ENCODE measurements at regions not wholly inside any gene's neighbourhood (a gene's known extent, or its start where the extent isn't known, plus 50 kb on each side); places are given as distances from the start of the nearest gene placed in this dataset.

- Histone ChIP-seq H3K36me3 (no peaks in the 10 kb centered on the region), H3K27me3 (no peaks in the 10 kb centered on the region), H3K4me3 (no peak overlapping the region), H3K4me1 (peaks cover 0 to 13% (median 2%) of the 10 kb centered on the region in 4 donors), H3K9me3 (no peaks in the 10 kb centered on the region), H3K27ac (no peak overlapping the region)
- ATAC-seq (ENCODE audit: low FRiP score in 2 of 2), result no peak
- TF ChIP-seq POLR2AphosphoS5 (IDR thresholded peaks at IDR 0.05) (no peak), EP300 (IDR thresholded peaks at IDR 0.05) (no peak), CTCF (IDR thresholded peaks at IDR 0.05) (no peak), POLR2A (IDR thresholded peaks at IDR 0.05) (no peak)
- WGBS, 2 donors, result 79 to 91% methylated on average over 2 of the region's 2 CpGs
- DNase-seq, result no peak
Observed at GRCh38 chr4:157988641-157989040, 184.2 kb downstream of the GASK1B start.

- no peaks in the 10 kb centered on the region for H3K4me1 ChIP-seq
- WGBS, 2 donors, result 63% methylated on average over 4 of the region's 4 CpGs
- ATAC-seq (ENCODE audit: low FRiP score in 2 of 2) (no peak), DNase-seq (no peak)
- H3K9me3 ChIP-seq, result no peaks in the 10 kb centered on the region
- no peaks in the 10 kb centered on the region for H3K27me3 ChIP-seq
- H3K4me3 ChIP-seq, result no peak overlapping the region
- H3K27ac ChIP-seq, result no peak overlapping the region
- no peaks in the 10 kb centered on the region for H3K36me3 ChIP-seq
- no peak for TF ChIP-seq POLR2AphosphoS5 (IDR thresholded peaks at IDR 0.05)
- no peak for TF ChIP-seq POLR2A (IDR thresholded peaks at IDR 0.05)
- no peak for TF ChIP-seq CTCF (IDR thresholded peaks at IDR 0.05)
- TF ChIP-seq EP300 (IDR thresholded peaks at IDR 0.05), result no peak
Observed at GRCh38 chr4:157984285-157984911, 188.4 kb downstream of the GASK1B start.

- no peaks in the 10 kb centered on the region for H3K9me3 ChIP-seq
- ATAC-seq (ENCODE audit: low FRiP score in 2 of 2), result no peak
Observed at GRCh38 chr4:157983300-157983699, 189.5 kb downstream of the GASK1B start.

GRCh38 chr4:157980158-157980557 is 192.7 kb downstream of the GASK1B start:
- no peak for TF ChIP-seq EP300 (IDR thresholded peaks at IDR 0.05)
- no peak for TF ChIP-seq POLR2A (IDR thresholded peaks at IDR 0.05)
- TF ChIP-seq POLR2AphosphoS5 (IDR thresholded peaks at IDR 0.05), result no peak
- TF ChIP-seq CTCF (IDR thresholded peaks at IDR 0.05), result no peak
- H3K4me1 ChIP-seq, result peaks cover 0 to 3% (median 0%) of the 10 kb centered on the region in 4 donors
- H3K36me3 ChIP-seq, result no peaks in the 10 kb centered on the region
- no peak for DNase-seq
- no peaks in the 10 kb centered on the region for H3K9me3 ChIP-seq
- no peak for ATAC-seq (ENCODE audit: low FRiP score in 2 of 2)
- no peak overlapping the region for H3K4me3 ChIP-seq
- H3K27me3 ChIP-seq, result no peaks in the 10 kb centered on the region
- no peak overlapping the region for H3K27ac ChIP-seq

More at GRCh38 chr4:157983300-157983699, 189.5 kb downstream of the GASK1B start:
- H3K27me3 ChIP-seq, result no peaks in the 10 kb centered on the region
- WGBS, 2 donors, result 72 to 79% methylated on average over 6 of the region's 6 CpGs
- no peak for TF ChIP-seq POLR2AphosphoS5 (IDR thresholded peaks at IDR 0.05)
- TF ChIP-seq POLR2A (IDR thresholded peaks at IDR 0.05), result no peak
- TF ChIP-seq CTCF (IDR thresholded peaks at IDR 0.05), result no peak
- TF ChIP-seq EP300 (IDR thresholded peaks at IDR 0.05), result no peak
- H3K36me3 ChIP-seq, result no peaks in the 10 kb centered on the region
- no peak for DNase-seq
- H3K4me3 ChIP-seq, result no peak overlapping the region
- peaks cover 0 to 3% (median 0%) of the 10 kb centered on the region in 4 donors for H3K4me1 ChIP-seq
- H3K27ac ChIP-seq, result no peak overlapping the region

Measured in upper lobe of left lung (tissue), 6 donors.